ENCODE measurements at regions not wholly inside any gene's neighbourhood (a gene's known extent, or its start where the extent isn't known, plus 50 kb on each side); places are given as distances from the start of the nearest gene placed in this dataset.

GRCh38 chr4:126697748-126698147 lies 935.0 kb upstream of the INTU start:
- H3K4me1 ChIP-seq = no peaks in the 10 kb centered on the region

GRCh38 chr4:126698224-126698623 lies 934.5 kb upstream of the INTU start:
- no peaks in the 10 kb centered on the region for H3K4me1 ChIP-seq
- no peak overlapping the region for H3K27ac ChIP-seq
- no peak for TF ChIP-seq POLR2A (IDR thresholded peaks at IDR 0.05)
- TF ChIP-seq, protein P1, sequence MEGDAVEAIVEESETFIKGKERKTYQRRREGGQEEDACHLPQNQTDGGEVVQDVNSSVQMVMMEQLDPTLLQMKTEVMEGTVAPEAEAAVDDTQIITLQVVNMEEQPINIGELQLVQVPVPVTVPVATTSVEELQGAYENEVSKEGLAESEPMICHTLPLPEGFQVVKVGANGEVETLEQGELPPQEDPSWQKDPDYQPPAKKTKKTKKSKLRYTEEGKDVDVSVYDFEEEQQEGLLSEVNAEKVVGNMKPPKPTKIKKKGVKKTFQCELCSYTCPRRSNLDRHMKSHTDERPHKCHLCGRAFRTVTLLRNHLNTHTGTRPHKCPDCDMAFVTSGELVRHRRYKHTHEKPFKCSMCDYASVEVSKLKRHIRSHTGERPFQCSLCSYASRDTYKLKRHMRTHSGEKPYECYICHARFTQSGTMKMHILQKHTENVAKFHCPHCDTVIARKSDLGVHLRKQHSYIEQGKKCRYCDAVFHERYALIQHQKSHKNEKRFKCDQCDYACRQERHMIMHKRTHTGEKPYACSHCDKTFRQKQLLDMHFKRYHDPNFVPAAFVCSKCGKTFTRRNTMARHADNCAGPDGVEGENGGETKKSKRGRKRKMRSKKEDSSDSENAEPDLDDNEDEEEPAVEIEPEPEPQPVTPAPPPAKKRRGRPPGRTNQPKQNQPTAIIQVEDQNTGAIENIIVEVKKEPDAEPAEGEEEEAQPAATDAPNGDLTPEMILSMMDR (IDR thresholded peaks at IDR 0.05) = no peak
- no peak overlapping the region for H3K4me3 ChIP-seq
- DNase-seq = no peak
- H3K9me3 ChIP-seq = no peaks in the 10 kb centered on the region
- H3K36me3 ChIP-seq = no peaks in the 10 kb centered on the region
- H3K27me3 ChIP-seq = no peaks in the 10 kb centered on the region

More at GRCh38 chr4:126697748-126698147, 935.0 kb upstream of the INTU start:
- no peaks in the 10 kb centered on the region for H3K9me3 ChIP-seq
- no peak overlapping the region for H3K4me3 ChIP-seq
- no peaks in the 10 kb centered on the region for H3K27me3 ChIP-seq
- DNase-seq = no peak
- H3K36me3 ChIP-seq = no peaks in the 10 kb centered on the region
- TF ChIP-seq, protein P1 (IDR thresholded peaks at IDR 0.05) = no peak
- TF ChIP-seq POLR2A (IDR thresholded peaks at IDR 0.05) = no peak
- H3K27ac ChIP-seq = no peak overlapping the region

DNA sequence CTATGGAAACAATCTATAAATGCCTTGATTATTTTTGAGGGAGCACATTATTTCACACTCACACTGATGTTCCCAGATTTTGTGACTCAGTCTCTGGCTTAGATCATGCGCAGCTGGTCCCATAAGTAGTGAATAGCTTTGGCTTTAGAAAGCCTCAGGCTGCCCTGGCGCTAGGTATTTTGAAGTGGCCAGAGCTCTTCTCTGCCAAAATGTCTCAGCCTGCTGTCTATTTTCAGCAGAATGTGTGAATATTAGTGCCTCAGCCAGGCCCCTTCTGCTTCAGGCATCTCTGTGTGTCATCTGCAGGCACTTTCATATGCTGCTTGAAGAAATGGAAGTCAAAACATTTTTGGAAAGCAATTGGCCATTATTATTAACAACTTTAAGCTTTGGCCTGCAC lies 931.0 kb upstream of the INTU start:
- no peaks in the 10 kb centered on the region for H3K9me3 ChIP-seq
- no peak overlapping the region for H3K27ac ChIP-seq
- no peaks in the 10 kb centered on the region for H3K36me3 ChIP-seq
- no peak overlapping the region for H3K4me3 ChIP-seq
- no peaks in the 10 kb centered on the region for H3K27me3 ChIP-seq
- H3K4me1 ChIP-seq = no peaks in the 10 kb centered on the region
- TF ChIP-seq POLR2A (IDR thresholded peaks at IDR 0.05) = no peak
- TF ChIP-seq, protein P1 (IDR thresholded peaks at IDR 0.05) = no peak
- DNase-seq = no peak

DNA sequence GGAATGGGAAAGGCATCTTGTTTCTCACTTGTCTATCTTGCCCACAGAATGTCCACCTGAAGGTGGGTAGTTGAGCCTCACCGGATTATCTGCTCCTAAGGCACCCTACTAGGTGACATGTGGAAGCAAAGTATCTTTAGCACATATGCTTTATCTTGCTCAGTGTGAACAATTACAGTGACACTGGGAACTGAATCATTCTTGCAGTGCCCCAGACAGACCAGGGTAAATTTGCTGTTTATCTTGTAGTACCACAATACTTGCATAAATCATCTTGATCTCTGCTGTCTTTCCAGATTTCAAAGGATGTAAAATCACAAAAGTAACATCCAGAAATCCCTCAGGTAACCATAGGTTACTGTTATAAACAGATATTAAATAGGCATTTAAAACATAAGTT lies 930.0 kb upstream of the INTU start:
- H3K4me1 ChIP-seq = no peaks in the 10 kb centered on the region
- no peak overlapping the region for H3K27ac ChIP-seq
- TF ChIP-seq, protein P1 (IDR thresholded peaks at IDR 0.05) = no peak
- no peak for TF ChIP-seq POLR2A (IDR thresholded peaks at IDR 0.05)
- H3K4me3 ChIP-seq = no peak overlapping the region
- DNase-seq = no peak
- no peaks in the 10 kb centered on the region for H3K36me3 ChIP-seq
- no peaks in the 10 kb centered on the region for H3K27me3 ChIP-seq
- no peaks in the 10 kb centered on the region for H3K9me3 ChIP-seq

GRCh38 chr4:126705266-126705665 lies 927.5 kb upstream of the INTU start:
- no peak for DNase-seq
- Histone ChIP-seq H3K4me1 (no peaks in the 10 kb centered on the region), H3K27ac (no peak overlapping the region), H3K9me3 (no peaks in the 10 kb centered on the region), H3K27me3 (no peaks in the 10 kb centered on the region), H3K36me3 (no peaks in the 10 kb centered on the region), H3K4me3 (no peak overlapping the region)
- TF ChIP-seq, protein P1 (IDR thresholded peaks at IDR 0.05) = no peak
- TF ChIP-seq POLR2A (IDR thresholded peaks at IDR 0.05) = no peak

GRCh38 chr4:126708716-126709115 lies 924.0 kb upstream of the INTU start:
- Histone ChIP-seq H3K27me3 (no peaks in the 10 kb centered on the region), H3K9me3 (no peaks in the 10 kb centered on the region), H3K4me3 (no peak overlapping the region), H3K36me3 (no peaks in the 10 kb centered on the region), H3K4me1 (no peaks in the 10 kb centered on the region), H3K27ac (no peak overlapping the region)
- no peak for TF ChIP-seq POLR2A (IDR thresholded peaks at IDR 0.05)
- TF ChIP-seq, protein P1 (IDR thresholded peaks at IDR 0.05) = no peak
- DNase-seq = no peak

All from Peyer's patch (tissue), 4 donors.